Ascending aorta (tissue), 2 donors: ENCODE measurements at regions not wholly inside any gene's neighbourhood (a gene's known extent, or its start where the extent isn't known, plus 50 kb on each side); places are given as distances from the start of the nearest gene placed in this dataset.

Source experiments
- DNase-seq, 2 donors: peaks; one replicate each; pipeline ENCODE4 v3.0.0-alpha.2; 2019; ENCODE audit warnings: low spot score in 2 of 2
- H3K27ac ChIP-seq, 2 donors: fragments of 200-600 bp; sonication (generic); one replicate each; pipeline ENCODE4 v1.5.1; 2016 to 2017; ENCODE audit warnings: mild to moderate bottlenecking in 1 of 2
- H3K27me3 ChIP-seq: fragments of 200-600 bp; sonication (generic); one replicate; pipeline ENCODE4 v1.5.1; 2017
- H3K36me3 ChIP-seq, 2 donors: fragments of 200-600 bp; sonication (generic); one replicate each; pipeline ENCODE4 v1.5.1; 2016
- H3K4me1 ChIP-seq, 2 donors: fragments of 200-600 bp; sonication (generic); one replicate each; pipeline ENCODE4 v1.5.1; 2016 to 2017; ENCODE audit warnings: mild to moderate bottlenecking in 1 of 2
- H3K4me3 ChIP-seq, 2 donors: fragments of 200-600 bp; sonication (generic); one replicate each; pipeline ENCODE4 v1.5.1; 2016 to 2017; ENCODE audit warnings: mild to moderate bottlenecking in 1 of 2
- H3K9me3 ChIP-seq, 2 donors: fragments of 200-600 bp; sonication (generic); one replicate each; pipeline ENCODE4 v1.5.1; 2016
- intact Hi-C: fragments of 100-400 bp; cut with DNase I; formaldehyde crosslinking; loops from one replicate; pipeline ENCODE4 v1.15.1; 2023
- TF ChIP-seq, protein P1 (sequence below), 3 experiments: fragments of 200-600 bp in 2 of 3; fragments of 450-650 bp in 1 of 3; sonication (generic) in 2 of 3; IDR thresholded peaks; one replicate each; pipeline ENCODE4 v1.5.1; 2016 to 2019; ENCODE audit warnings: antibody characterized with exemption in 3 of 3, mild to moderate bottlenecking in 1 of 3, moderate library complexity in 1 of 3

DNA sequence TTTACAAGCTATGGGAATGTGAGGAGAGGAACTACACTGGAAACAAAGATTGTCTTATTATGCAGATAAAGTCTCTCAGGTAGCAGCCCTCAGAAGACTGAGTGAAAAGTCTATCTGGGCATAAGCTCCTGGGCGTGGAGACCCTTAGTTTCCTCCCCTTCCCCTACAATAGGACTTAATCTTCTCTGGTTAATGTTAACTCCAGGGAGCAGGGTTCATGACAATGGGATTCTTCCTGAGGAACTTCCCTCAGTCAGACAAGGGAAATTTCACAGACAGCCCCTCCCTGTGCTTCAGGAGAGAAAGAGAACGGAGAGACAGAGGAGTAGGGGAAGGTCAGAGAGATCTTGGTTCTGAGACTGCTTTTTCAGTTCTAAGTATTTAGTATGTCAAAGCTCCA lies 1428.6 kb downstream of the LRRC4C start:
- H3K9me3 ChIP-seq = no peaks in the 10 kb centered on the region
- no peaks in the 10 kb centered on the region for H3K36me3 ChIP-seq
- H3K4me3 ChIP-seq = no peak overlapping the region
- H3K4me1 ChIP-seq = no peaks in the 10 kb centered on the region
- no peaks in the 10 kb centered on the region for H3K27me3 ChIP-seq
- no peak overlapping the region for H3K27ac ChIP-seq
- no peak for DNase-seq
- TF ChIP-seq, protein P1, sequence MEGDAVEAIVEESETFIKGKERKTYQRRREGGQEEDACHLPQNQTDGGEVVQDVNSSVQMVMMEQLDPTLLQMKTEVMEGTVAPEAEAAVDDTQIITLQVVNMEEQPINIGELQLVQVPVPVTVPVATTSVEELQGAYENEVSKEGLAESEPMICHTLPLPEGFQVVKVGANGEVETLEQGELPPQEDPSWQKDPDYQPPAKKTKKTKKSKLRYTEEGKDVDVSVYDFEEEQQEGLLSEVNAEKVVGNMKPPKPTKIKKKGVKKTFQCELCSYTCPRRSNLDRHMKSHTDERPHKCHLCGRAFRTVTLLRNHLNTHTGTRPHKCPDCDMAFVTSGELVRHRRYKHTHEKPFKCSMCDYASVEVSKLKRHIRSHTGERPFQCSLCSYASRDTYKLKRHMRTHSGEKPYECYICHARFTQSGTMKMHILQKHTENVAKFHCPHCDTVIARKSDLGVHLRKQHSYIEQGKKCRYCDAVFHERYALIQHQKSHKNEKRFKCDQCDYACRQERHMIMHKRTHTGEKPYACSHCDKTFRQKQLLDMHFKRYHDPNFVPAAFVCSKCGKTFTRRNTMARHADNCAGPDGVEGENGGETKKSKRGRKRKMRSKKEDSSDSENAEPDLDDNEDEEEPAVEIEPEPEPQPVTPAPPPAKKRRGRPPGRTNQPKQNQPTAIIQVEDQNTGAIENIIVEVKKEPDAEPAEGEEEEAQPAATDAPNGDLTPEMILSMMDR (IDR thresholded peaks at IDR 0.05) = no peak
- intact Hi-C loops = no loop called here

DNA sequence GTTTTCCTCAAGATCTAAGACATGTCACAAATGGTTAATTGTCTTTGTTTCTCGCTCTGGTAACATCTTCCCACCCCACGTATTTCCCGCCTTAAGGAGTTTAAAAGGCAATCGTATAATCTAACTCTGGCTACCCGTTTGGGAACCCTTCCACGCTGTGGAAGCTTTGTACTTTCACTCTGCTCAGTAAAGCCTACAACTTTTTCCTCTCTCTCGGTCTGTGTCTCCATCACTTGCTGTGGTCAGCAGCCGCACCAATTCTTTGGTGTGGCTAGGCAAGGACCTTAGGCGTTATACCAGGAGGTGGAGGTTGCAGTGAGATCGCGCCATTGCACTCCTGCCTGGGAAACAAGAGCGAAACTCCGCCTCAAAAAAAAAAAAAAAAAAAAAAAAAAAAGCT lies 1430.1 kb downstream of the LRRC4C start:
- TF ChIP-seq, protein P1 (IDR thresholded peaks at IDR 0.05) = no peak
- no peaks in the 10 kb centered on the region for H3K27me3 ChIP-seq
- no peak overlapping the region for H3K4me3 ChIP-seq
- no peak overlapping the region for H3K27ac ChIP-seq
- DNase-seq = no peak
- intact Hi-C loops = no loop called here
- H3K36me3 ChIP-seq = no peaks in the 10 kb centered on the region
- no peaks in the 10 kb centered on the region for H3K9me3 ChIP-seq
- no peaks in the 10 kb centered on the region for H3K4me1 ChIP-seq

DNA sequence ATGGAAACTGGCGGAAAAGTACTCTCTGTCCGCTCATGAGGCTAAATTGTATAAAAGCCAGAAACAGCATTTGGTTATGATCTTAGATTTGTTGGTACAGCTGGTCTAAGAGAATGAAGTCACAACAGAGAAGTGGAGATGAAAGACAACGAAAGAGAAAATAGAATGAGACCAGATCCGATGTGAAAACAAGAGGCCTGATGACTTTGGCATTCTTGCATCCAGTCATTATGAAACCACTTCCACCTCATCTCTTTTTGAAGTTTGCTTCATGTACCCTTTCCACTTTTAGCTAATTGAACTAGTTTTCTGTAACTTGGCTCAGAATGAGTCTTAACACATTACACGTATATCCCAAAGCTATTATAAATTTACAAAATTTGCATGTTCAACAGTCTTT lies 1431.7 kb downstream of the LRRC4C start:
- H3K36me3 ChIP-seq = no peaks in the 10 kb centered on the region
- TF ChIP-seq, protein P1 (IDR thresholded peaks at IDR 0.05) = no peak
- H3K9me3 ChIP-seq = no peaks in the 10 kb centered on the region
- H3K4me1 ChIP-seq = no peaks in the 10 kb centered on the region
- H3K27me3 ChIP-seq = no peaks in the 10 kb centered on the region
- intact Hi-C loops = no loop called here
- H3K4me3 ChIP-seq = no peak overlapping the region
- DNase-seq = no peak
- H3K27ac ChIP-seq = no peak overlapping the region

DNA sequence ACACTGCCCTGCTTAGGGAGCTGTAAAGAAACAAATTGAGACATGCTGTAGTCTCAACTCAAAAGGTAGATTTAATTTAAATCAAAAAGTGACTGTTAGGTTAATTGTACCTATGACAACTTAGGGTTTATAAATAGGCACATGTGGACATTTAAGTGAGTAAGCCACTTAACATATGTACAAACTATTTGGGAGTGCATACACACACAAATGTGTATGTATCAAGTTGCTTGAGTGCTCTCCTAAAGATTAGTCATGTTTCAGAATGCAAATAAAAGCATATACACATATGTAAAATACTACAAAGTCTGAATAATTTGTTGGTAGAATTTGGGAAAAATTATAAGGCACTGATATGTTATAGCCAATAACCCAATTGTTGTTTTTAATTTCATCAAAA lies 1435.7 kb downstream of the LRRC4C start:
- no peaks in the 10 kb centered on the region for H3K27me3 ChIP-seq
- no peaks in the 10 kb centered on the region for H3K4me1 ChIP-seq
- H3K27ac ChIP-seq = no peak overlapping the region
- no peak for DNase-seq
- TF ChIP-seq, protein P1 (IDR thresholded peaks at IDR 0.05) = no peak
- intact Hi-C loops = no loop called here
- no peaks in the 10 kb centered on the region for H3K36me3 ChIP-seq
- no peaks in the 10 kb centered on the region for H3K9me3 ChIP-seq
- H3K4me3 ChIP-seq = no peak overlapping the region

DNA sequence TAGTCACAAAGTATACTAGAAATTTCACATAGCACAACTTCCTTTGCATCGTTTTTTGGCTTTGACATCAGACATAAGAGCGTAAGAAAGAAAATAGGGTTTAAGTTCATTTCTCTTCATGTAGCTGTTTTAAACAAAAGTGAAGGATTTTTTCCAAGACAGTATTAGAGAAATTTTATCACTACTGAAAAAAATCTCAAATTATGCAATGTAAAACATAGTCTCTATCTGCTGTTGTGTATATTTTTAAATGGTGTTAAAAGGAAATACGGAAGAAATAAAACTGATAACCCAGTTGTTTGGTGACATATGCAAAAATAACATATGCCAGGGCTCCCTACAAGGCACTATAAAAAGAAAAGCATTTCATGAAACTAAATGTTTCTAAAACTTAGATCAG lies 1449.4 kb downstream of the LRRC4C start:
- intact Hi-C loops = no loop called here
- H3K36me3 ChIP-seq = no peaks in the 10 kb centered on the region
- no peak for DNase-seq
- H3K27ac ChIP-seq = no peak overlapping the region
- no peaks in the 10 kb centered on the region for H3K4me1 ChIP-seq
- H3K27me3 ChIP-seq = no peaks in the 10 kb centered on the region
- TF ChIP-seq, protein P1 (IDR thresholded peaks at IDR 0.05) = no peak
- no peak overlapping the region for H3K4me3 ChIP-seq
- no peaks in the 10 kb centered on the region for H3K9me3 ChIP-seq

DNA sequence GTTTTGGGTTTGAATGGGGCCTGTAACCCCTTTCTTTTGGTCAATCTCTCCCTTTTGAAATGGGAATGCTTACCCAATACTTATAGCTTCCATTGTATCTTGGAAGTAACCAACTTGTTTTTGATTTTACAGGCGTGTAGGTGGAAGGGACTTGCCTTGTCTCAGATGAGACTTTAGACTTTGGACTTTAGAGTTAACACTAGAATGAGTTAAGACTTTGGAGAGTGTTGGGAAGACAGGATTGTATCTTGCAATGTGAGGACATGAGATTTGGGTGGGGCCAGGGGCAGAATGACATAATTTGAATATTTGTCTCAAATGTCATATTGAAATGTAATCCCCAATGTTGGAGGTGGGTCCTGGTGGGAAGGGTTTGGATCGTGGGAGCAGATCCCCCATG lies 1466.9 kb downstream of the LRRC4C start:
- H3K36me3 ChIP-seq = no peaks in the 10 kb centered on the region
- no peaks in the 10 kb centered on the region for H3K9me3 ChIP-seq
- TF ChIP-seq, protein P1 (IDR thresholded peaks at IDR 0.05) = no peak
- H3K27me3 ChIP-seq = no peaks in the 10 kb centered on the region
- no peak for DNase-seq
- H3K4me3 ChIP-seq = no peak overlapping the region
- H3K27ac ChIP-seq = no peak overlapping the region
- no peaks in the 10 kb centered on the region for H3K4me1 ChIP-seq
- intact Hi-C loops = no loop called here
